HG03469 (cell line): ENCODE measurements at regions not wholly inside any gene's neighbourhood (a gene's known extent, or its start where the extent isn't known, plus 50 kb on each side); places are given as distances from the start of the nearest gene placed in this dataset.

ENCODE experiments used
- ATAC-seq: cut with Tn5 transposase; IDR thresholded peaks from one replicate; pipeline ENCODE4 v1.9.1; 2021; ENCODE audit warnings: mild to moderate bottlenecking, moderate library complexity, moderate number of reproducible peaks; ENCODE audit not compliant: unreplicated experiment

DNA sequence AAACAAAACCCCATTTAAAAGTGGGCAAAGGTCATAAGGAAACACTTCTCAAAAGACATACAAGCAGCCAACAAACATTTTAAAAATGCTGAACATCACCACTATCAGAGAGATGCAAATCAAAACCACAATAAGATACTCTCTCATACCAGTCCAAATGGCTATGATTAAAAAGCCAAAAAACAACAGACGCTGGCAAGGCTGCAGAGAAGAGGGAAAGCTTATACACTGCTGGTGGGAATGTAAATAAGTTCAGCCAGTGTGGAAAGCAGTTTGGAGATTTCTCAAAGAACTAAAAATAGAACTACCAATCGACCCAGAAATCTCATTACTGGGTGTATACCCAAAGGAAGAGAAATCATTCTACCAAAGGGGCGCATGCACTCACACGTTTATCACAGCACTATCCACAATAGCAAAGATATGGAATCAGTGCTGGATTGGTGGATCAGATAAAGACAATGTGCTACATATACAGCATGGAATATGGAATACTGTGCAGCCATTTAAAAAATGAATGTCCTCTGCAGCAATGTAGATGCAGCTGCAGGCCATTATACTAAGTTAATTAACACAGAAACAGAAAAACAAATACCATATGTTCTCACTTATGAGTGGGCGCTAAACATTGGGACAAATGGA is 102.1 kb upstream of the DAAM1 start:
- no peak for ATAC-seq

DNA sequence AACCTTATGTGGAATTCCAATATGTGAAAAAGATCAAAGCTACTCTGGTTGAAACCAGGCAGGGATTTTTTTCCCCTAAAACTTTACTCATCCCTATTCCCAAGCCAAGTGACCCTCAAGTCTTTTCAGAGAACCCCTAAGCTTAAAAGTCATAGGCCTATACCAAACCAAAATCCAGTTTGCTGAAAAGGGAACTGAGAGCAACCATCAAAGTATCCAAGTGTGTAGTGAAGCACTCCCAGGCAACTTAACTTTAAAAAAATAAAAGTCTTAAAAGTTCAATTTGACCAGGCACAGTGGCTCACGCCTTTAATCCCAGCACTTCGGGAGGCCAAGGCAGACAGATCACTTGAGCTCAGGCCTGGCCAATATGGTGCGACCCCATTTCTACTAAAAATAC is 101.2 kb upstream of the DAAM1 start:
- ATAC-seq: no peak

DNA sequence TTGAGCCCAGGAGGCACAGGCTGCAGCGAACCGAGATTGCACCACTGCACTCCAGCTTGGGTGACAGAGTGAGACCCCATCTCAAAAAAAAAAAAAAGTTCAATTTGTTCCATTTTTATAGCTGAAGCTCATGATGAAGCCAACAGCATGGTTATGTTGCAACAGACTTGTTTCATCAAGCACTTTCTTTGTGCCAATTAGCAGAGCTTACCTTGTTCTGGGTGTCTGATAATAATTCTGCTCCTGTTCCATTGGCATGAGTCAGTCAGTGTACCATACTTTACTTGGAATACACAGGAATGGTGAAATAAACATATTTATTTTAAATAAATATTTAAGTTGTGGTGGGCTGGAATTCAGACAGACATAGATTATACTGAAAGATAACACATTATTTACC is 100.8 kb upstream of the DAAM1 start:
- ATAC-seq: no peak

DNA sequence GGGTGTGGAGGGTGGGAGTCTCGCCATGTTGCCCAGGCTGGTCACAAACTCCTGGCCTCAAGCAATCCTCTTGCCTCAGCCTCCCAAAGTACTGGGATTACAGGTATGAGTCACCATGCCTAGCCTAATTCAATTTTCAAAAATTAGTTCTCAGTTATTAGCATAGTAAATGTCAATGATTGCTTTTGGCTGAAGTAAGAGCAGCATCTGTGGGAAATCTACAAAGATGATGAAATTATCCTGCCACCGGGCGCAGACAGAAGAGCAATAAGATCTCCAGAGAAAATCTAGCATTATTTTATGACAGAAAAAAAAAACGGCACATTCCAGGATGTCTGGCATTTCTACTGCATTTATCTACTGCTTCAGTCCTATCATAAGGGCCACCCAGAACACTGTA is 97.9 kb upstream of the DAAM1 start:
- no peak for ATAC-seq

DNA sequence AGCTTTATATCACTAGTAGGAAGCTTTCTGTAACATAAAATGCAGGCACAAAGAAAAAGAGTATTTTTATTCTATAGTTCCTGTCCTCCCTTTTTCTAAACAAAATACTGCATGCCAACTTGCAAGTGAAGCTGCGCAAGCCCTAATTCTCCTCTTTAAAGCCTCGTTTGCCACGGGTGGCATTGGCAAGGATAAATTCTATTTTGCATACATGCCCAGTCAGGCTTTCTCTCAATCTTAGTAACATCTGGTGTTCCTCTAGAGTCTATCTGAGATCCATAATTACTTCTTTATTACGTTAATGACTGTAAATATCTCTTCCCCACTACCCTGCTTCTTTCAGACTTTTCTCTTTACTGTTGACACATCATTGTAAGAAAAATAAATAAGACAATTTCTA is 97.1 kb upstream of the DAAM1 start:
- ATAC-seq: no peak

- ATAC-seq: no peak
Measured at GRCh38 chr14:59091976-59092375, 96.5 kb upstream of the DAAM1 start.

DNA sequence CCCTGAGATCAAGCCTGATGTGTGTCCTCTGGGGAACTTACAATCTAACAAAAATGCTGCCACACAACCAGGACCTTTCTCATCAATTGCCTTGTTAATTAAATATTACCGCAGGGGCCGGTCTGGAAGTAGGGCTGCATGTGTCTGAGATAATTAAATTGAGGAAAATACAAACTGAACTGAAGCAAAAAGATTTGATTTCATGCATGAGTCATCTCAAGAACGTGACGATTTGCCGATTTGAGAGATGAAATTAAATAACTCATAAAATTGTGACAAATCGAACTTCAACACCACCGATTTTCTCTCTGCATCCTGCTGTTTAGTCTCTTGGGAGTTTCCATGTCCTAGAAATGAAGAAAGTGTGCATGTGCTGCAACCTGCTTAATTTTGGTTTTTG is 94.6 kb upstream of the DAAM1 start:
- no peak for ATAC-seq

DNA sequence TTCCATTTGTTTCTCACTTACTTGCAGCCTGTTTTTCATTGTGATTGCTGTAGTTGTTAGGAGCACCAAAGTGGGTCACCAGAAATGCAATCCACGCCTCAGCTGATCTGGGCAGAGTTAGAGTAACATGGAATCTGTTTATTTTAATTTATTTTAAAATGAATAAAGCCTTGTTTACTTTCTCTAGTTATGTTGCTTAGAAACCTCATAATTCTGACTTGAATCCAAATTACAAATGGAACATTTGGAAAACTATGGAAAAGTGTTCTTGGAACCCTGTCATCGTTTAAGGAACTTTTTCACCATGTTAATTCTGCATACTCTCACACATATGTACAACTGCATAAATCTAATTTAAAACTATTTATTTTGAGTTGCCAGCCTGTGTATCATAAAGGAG is 92.2 kb upstream of the DAAM1 start:
- ATAC-seq: no peak

GRCh38 chr14:59097681-59098080 is 90.8 kb upstream of the DAAM1 start:
- no peak for ATAC-seq

DNA sequence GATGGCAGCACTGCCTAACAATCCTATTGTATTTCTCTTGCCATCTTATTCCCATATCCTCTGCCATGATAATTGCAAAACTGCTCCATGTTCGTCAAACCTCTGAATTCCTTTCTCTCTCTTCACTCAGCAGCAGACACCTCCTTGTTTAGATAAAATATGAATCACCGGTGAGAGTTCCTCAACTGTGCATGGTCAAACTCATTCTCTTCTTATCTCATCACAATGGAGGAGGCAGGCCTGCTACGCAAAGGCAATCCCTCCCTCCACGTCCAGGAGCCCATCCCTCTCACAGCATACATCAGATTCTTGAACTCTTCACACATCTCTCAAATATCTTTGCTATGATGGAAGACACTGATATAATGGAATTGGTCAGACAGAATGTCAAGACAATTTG is 90.1 kb upstream of the DAAM1 start:
- no peak for ATAC-seq

DNA sequence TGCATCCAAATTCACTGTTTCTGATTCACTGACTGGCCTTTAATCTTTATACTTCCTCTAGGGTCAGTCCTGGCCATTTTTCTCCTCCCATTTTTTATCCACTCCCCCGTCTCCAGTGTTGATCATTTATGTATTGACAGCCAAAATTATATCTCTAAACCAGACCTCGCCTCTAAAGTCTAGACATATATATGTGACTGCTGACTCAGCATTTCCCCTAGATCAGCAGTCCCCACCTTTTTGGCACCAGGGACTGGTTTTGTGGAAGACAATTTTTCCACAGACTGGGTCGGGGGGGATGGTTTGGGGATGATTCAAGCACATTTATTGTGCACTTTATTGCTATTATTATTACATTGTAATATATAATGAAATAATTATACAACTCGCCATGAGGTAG is 88.3 kb upstream of the DAAM1 start:
- no peak for ATAC-seq

GRCh38 chr14:59101476-59101875 is 87.0 kb upstream of the DAAM1 start:
- ATAC-seq: no peak

GRCh38 chr14:59103396-59103795 is 85.1 kb upstream of the DAAM1 start:
- no peak for ATAC-seq

DNA sequence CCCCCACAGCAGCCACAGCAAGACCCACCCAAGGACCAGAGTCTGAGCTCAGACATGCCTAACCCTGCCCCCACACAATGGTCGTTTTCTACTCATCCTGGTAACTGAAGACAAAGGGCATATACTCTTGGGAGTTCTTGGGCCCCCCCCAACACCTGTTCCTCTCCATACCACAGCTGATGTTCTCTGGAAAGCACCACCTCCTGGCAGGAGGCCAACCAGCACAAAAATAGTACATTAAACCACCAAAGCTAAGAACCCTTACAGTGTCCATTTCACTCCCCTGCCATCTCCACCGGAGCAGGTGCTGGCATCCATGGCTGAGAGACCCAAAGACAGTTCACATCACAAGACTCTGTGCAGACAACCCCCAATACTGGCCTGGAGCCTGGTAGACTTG is 80.6 kb upstream of the DAAM1 start:
- ATAC-seq: no peak

DNA sequence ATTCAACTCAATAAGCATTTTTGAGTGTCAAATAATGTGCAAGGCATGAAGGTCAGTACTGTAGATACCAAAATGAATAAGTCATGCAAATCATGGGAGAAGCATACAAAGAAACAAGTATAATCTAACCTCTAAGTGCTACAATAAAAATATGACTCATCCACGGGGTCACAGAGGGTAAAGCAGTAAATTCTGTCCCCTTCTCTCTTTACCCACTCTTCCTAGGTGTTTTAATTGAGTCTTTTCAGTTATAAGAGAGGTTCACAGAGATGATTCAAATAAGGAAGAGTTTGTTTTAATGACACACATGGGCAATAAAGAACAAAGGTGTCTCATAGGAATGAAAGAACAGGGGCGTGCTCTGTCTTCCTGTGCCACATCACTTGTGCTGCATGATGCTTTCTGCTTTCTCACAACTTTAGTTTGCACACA is 71.5 kb upstream of the DAAM1 start:
- ATAC-seq: no peak

DNA sequence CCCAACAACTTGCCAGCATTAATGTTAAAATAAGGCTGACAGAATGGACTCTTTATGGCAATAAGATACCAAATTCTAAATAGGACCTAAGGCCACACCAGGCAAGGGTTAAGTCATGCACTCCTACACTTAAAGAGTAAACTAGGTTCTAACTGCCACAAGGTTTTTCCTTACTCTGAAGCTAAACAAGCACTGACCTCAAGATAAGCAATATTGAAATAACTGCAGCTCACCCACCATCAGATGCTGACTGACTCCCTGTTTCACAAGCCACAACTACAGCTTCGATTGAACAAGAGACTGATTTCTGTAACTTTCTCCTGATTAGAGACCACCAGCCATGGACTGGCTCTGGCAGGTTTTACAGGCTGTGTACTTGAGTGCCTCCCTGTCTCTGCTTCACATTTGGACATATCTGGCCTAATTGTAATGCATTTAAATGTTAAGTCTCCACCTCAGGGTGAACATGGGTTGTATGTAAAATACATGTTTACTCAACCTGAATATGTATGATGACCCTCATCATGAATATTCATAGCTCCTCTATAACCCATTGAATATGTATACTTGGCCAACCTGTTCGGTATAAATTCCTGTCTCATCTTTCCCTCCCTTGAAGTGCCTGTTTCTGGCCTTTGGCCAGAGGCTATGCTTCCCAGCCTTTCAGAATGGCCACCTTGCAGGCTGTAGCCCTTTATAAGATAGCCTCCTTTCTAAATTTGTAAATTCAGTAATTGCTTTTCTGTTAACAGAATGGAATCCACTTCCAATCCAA is 70.5 kb upstream of the DAAM1 start:
- ATAC-seq: no peak

- ATAC-seq: no peak
Measured at GRCh38 chr14:59120921-59121320, 67.5 kb upstream of the DAAM1 start.

DNA sequence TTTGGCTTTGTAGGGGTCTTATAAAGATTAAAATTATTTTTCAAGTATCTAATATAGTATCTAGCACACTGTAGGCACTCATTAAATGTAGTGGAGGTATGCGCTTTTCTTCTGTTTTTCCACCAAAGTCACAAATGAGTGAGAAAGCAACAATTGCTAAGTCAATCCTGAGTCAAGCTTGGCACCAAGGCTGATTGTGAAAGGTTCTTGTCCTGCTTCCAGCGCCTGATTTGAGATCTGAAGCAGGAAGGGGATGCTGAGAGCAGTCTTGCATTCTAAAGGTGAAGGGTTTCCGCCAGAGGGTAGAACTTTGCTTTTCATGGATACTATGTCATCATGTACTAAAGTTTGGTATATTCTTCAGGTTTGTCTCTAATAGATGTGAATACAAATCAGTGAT is 64.9 kb upstream of the DAAM1 start:
- ATAC-seq: no peak

GRCh38 chr14:59123975-59124374 is 64.5 kb upstream of the DAAM1 start:
- no peak for ATAC-seq

DNA sequence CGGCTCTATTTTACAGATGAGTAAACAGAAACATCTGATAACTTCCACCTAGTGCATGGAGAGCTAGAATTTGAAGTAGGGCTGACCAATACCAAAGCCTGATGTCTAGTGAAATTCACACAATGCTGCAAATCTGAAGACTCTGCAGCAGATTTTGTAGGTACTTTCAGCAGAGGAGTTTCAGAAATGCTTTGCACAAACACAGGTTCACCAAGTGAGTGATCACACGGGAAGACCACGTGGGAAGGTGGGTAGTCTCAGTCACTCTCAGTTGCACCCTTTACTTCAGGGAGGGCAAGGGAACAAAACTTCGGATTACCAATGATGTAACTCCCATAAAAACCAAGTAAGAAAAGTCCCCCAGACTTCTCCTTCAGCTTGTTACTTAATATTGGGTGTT is 63.3 kb upstream of the DAAM1 start:
- no peak for ATAC-seq

DNA sequence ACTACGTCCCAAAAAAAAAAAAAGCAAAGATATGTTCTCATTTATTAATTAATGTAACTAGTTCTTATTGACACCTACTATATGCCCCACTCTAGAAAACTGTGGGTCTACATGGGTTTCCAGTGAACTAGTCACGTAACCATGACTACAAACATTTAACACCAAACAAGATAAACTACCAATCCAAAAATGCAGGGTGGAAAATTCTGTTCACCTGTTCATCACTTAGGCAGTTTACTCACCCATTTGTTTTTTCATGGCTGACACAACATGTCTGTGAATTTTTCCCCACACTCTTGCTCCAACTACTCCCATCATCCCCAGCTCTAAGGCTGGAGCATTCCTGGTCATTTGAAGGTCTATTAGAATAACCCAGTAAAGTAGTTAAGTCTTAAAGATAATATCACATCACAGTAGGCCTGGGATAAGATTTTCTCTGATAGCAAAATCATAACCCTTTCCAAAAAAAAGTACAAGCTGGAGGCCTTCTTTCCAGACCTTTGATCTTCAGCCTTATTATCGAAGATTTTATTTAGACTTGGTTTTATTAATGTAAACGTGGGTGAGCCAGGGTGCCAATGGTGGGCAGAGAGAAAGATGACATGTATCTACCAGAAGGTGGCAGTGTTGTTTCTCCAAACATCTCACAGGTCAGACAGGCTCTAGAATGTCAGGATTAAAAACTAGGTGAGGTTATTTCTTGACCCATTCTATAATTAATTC is 61.6 kb upstream of the DAAM1 start:
- ATAC-seq: peak; percentile 44

- ATAC-seq: no peak
Measured at GRCh38 chr14:59127437-59127732, 61.1 kb upstream of the DAAM1 start.
